ENCODE measurements at regions not wholly inside any gene's neighbourhood (a gene's known extent, or its start where the extent isn't known, plus 50 kb on each side); places are given as distances from the start of the nearest gene placed in this dataset.

DNA sequence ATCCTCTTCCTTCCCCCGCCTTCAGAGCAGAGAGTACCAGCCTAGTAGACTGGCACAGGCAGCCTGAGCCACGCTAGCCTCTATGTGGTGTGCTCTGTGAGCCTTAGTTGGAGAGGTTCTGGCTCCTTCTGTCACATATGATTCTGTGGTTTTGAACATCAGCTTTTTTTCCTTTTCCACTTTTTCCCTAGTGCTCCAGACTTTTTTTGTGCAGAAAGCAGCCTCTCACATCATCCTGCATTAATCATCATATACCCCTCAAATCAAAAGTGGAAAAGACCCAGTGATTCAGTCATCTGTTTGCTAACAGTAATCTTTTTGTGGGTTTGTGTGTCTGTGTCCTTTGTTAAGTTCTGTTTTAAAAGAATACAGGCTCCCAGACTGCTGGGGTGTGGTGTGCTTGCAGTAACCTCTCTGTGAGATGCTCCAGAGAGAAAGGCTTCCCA, 663.9 kb upstream of the RGMB start:
- TF ChIP-seq, protein P1, sequence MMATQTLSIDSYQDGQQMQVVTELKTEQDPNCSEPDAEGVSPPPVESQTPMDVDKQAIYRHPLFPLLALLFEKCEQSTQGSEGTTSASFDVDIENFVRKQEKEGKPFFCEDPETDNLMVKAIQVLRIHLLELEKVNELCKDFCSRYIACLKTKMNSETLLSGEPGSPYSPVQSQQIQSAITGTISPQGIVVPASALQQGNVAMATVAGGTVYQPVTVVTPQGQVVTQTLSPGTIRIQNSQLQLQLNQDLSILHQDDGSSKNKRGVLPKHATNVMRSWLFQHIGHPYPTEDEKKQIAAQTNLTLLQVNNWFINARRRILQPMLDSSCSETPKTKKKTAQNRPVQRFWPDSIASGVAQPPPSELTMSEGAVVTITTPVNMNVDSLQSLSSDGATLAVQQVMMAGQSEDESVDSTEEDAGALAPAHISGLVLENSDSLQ (IDR thresholded peaks at IDR 0.05) = no peak
- no peak for TF ChIP-seq SP1 (IDR thresholded peaks at IDR 0.05)
- TF ChIP-seq ELF4 (IDR thresholded peaks at IDR 0.05) = no peak
- TF ChIP-seq SUZ12 (IDR thresholded peaks at IDR 0.05) = no peak
- TF ChIP-seq FOXA1 (IDR thresholded peaks at IDR 0.05) = no peak
- no peak for TF ChIP-seq NFRKB (IDR thresholded peaks at IDR 0.05)
